Heart left ventricle (tissue), 16 donors: ENCODE measurements at regions not wholly inside any gene's neighbourhood (a gene's known extent, or its start where the extent isn't known, plus 50 kb on each side); places are given as distances from the start of the nearest gene placed in this dataset.

ENCODE experiments used
- ATAC-seq, 4 donors: fragments of 200-7000 bp; cut with Tn5 transposase; one replicate each; pipeline ENCODE4 v1.9.1; 2020 to 2022; ENCODE audit warnings: moderate library complexity in 4 of 4, mild to moderate bottlenecking in 3 of 4, moderate number of reproducible peaks in 1 of 4
- DNase-seq, 5 donors: peaks; one replicate each; pipeline ENCODE4 v3.0.0-alpha.2; 2020
- H3K27ac ChIP-seq, 12 donors: fragments of 200-600 bp; sonication (generic) in 4 of 12; one replicate each; pipeline versions ENCODE4 v1.5.0 to v1.8.0; 2016 to 2022; ENCODE audit warnings: mild to moderate bottlenecking in 2 of 12
- H3K27me3 ChIP-seq, 9 donors: fragments of 200-600 bp; sonication (generic) in 2 of 9; one replicate each; pipeline versions ENCODE4 v1.5.1 to v1.8.0; 2016 to 2022; ENCODE audit warnings: mild to moderate bottlenecking in 3 of 9
- H3K36me3 ChIP-seq, 9 donors: fragments of 200-600 bp; sonication (generic) in 2 of 9; one replicate each; pipeline versions ENCODE4 v1.5.0 to v1.8.0; 2018 to 2022; ENCODE audit warnings: mild to moderate bottlenecking in 2 of 9
- H3K4me1 ChIP-seq, 12 donors: fragments of 200-600 bp; sonication (generic) in 4 of 12; one replicate each; pipeline versions ENCODE4 v1.5.0 to v1.8.0; 2016 to 2022; ENCODE audit warnings: mild to moderate bottlenecking in 3 of 12
- H3K4me3 ChIP-seq, 12 donors: fragments of 200-600 bp; sonication (generic) in 4 of 12; one replicate each; pipeline versions ENCODE4 v1.5.0 to v1.8.0; 2017 to 2022; ENCODE audit warnings: mild to moderate bottlenecking in 9 of 12, moderate library complexity in 4 of 12
- H3K9me3 ChIP-seq, 12 donors: fragments of 200-600 bp; sonication (generic) in 4 of 12; one replicate each; pipeline versions ENCODE4 v1.5.0 to v1.8.0; 2016 to 2022; ENCODE audit warnings: mild to moderate bottlenecking in 1 of 12
- POLR2A ChIP-seq, 2 donors: fragments of 450-650 bp; IDR thresholded peaks; one replicate each; pipeline ENCODE4 v1.6.1; 2017; ENCODE audit warnings: antibody characterized with exemption in 2 of 2, mild to moderate bottlenecking in 2 of 2, moderate library complexity in 2 of 2
- WGBS, 4 donors: extraction: QIAGEN DNeasy Blood & Tissue Kit in 2 of 4; methylation state at CpG; one replicate each; pipeline versions ENCODE4 v1.1.5 to v1.1.7; 2013 to 2018; 5-methylcytosine and 5-hydroxymethylcytosine counted together
- intact Hi-C, 10 donors: fragments of 100-400 bp; cut with DNase I; formaldehyde crosslinking; loops; one replicate each; pipeline versions ENCODE4 v1.11.1 to v1.14.2; 2022
- TF ChIP-seq, protein P1 (sequence below), 12 donors: fragments of 200-600 bp; sonication (generic) in 4 of 12; IDR thresholded peaks; one replicate each; pipeline versions ENCODE4 v1.5.0 to v1.8.0; 2018 to 2022; ENCODE audit warnings: antibody characterized with exemption in 12 of 12, mild to moderate bottlenecking in 5 of 12
- donor health status: ischemic (EF 13 %, LVEDD 7.1; RV severe dilation, severe dysfunction).
- donor health status: healthy with polysubstance abuse.
- donor health status: DM: no; HTN: yes; CAD: no.
- donor health status: DM: no; HTN: no; CAD: no.
- donor health status: ischemic (EF 25% LVEDD 6.9; RV normal size, moderate dysfunction).
- donor health status: ischemic (EF 25% LVEDD 5.7; RV mildly dilated, moderate dysfunction).
- donor health status: healthy.
- donor health status: DM: yes; HTN: yes; CAD: no.
- donor health status: ischemic (EF 35%, LVEDD 5.7; RV mildly dilated, moderate dysfunction).
- donor health status: nonischemic (EF 11% LVEDD 7.7; RV severe dilation, severe dysfunction).
- donor health status: DM: yes; HTN: yes; CAD: no.
- donor health status: PGD.
- donor health status: ischemic (EF 29% LVEDD 5.4; RV normal size, mild dysfunction).
- donor health status: nonischemic (EF 23%, LVEDD 6.1; RV moderate dilation, normal function).

GRCh38 chr10:31702005-31702404 is 226.6 kb downstream of the ARHGAP12 start:
- Histone ChIP-seq H3K4me3 (no peak overlapping the region), H3K27me3 (no peaks in the 10 kb centered on the region), H3K36me3 (no peaks in the 10 kb centered on the region), H3K9me3 (peaks cover 0 to 5% (median 0%) of the 10 kb centered on the region in 12 donors), H3K4me1 (peaks cover 11 to 89% (median 58%) of the 10 kb centered on the region in 12 donors), H3K27ac (peak overlapping the region in 11 of 12 donors; percentile 88 to 99 (median 96))
- TF ChIP-seq POLR2A (IDR thresholded peaks at IDR 0.05): no peak
- TF ChIP-seq, protein P1, sequence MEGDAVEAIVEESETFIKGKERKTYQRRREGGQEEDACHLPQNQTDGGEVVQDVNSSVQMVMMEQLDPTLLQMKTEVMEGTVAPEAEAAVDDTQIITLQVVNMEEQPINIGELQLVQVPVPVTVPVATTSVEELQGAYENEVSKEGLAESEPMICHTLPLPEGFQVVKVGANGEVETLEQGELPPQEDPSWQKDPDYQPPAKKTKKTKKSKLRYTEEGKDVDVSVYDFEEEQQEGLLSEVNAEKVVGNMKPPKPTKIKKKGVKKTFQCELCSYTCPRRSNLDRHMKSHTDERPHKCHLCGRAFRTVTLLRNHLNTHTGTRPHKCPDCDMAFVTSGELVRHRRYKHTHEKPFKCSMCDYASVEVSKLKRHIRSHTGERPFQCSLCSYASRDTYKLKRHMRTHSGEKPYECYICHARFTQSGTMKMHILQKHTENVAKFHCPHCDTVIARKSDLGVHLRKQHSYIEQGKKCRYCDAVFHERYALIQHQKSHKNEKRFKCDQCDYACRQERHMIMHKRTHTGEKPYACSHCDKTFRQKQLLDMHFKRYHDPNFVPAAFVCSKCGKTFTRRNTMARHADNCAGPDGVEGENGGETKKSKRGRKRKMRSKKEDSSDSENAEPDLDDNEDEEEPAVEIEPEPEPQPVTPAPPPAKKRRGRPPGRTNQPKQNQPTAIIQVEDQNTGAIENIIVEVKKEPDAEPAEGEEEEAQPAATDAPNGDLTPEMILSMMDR (IDR thresholded peaks at IDR 0.05): no peak
- ATAC-seq (no peak), DNase-seq (no peak)
- intact Hi-C loops: loop anchor here in 3 of 10 donors (10.0 kb wide), 4 partner anchors 53 to 947 kb away; partner anchors contain the start of gene ZNF438 (in 1 of the 3)
- 86 to 93% (median 88%) methylated on average over 2 of the region's 2 CpGs for WGBS, 4 donors

GRCh38 chr10:31701546-31701945 is 227.1 kb downstream of the ARHGAP12 start:
- intact Hi-C loops: loop anchor here in 3 of 10 donors (10.0 kb wide), 4 partner anchors 53 to 947 kb away; partner anchors contain the start of gene ZNF438 (in 1 of the 3)
- no peak for TF ChIP-seq POLR2A (IDR thresholded peaks at IDR 0.05)
- TF ChIP-seq, protein P1 (IDR thresholded peaks at IDR 0.05): no peak
- Histone ChIP-seq H3K4me3 (no peak overlapping the region), H3K36me3 (no peaks in the 10 kb centered on the region), H3K4me1 (peaks cover 11 to 89% (median 58%) of the 10 kb centered on the region in 12 donors), H3K9me3 (peaks cover 0 to 5% (median 0%) of the 10 kb centered on the region in 12 donors), H3K27ac (peak overlapping the region; percentile 35 to 99 (median 96)), H3K27me3 (no peaks in the 10 kb centered on the region)
- DNase-seq (peak in 1 of 5 donors; percentile 42), ATAC-seq (no peak)
- WGBS, 4 donors: 24 to 55% (median 42%) methylated on average over 5 of the region's 5 CpGs

GRCh38 chr10:31700181-31700611 is 228.4 kb downstream of the ARHGAP12 start:
- H3K4me1 ChIP-seq: peaks cover 11 to 83% (median 55%) of the 10 kb centered on the region in 12 donors
- intact Hi-C loops: loop anchor here in 3 of 10 donors (10.0 kb wide), 4 partner anchors 55 to 945 kb away; partner anchors contain the start of gene ZNF438 (in 1 of the 3)

More at GRCh38 chr10:31700181-31700611, 228.4 kb downstream of the ARHGAP12 start:
- Histone ChIP-seq H3K4me3 (no peak overlapping the region), H3K9me3 (peaks cover 0 to 5% (median 0%) of the 10 kb centered on the region in 12 donors), H3K36me3 (no peaks in the 10 kb centered on the region), H3K27ac (peak overlapping the region; percentile 35 to 99 (median 96)), H3K27me3 (no peaks in the 10 kb centered on the region)
- DNase-seq (peak in 3 of 5 donors; percentile 45 to 71 (median 47)), ATAC-seq (no peak)
- 35 to 51% (median 43%) methylated on average over 11 of the region's 11 CpGs for WGBS, 4 donors
- TF ChIP-seq, protein P1 (IDR thresholded peaks at IDR 0.05): no peak
- TF ChIP-seq POLR2A (IDR thresholded peaks at IDR 0.05): no peak
